ENCODE measurements at regions not wholly inside any gene's neighbourhood (a gene's known extent, or its start where the extent isn't known, plus 50 kb on each side); places are given as distances from the start of the nearest gene placed in this dataset.

DNA sequence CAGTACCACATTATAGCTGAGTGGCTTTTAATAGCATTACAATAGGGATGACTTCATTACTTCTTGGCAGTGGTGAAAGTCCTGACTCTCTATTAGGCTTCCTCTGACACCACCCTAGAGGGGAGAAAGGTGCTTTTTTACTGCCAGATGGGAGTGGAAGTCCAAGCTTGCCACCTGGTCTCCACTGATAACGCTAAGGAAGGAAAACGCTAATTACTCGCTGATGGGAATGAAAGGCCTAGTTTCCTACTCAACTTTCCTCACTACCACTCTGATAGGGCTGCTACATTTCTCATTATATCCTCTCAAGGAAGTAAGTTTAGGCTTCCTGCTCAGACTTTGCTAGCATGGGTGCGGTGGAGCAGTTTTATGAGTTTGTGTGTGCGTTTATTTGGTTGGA, 62.3 kb upstream of the PAGE3 start:
- H3K27me3 Mint-ChIP-seq, result no peaks in the 10 kb centered on the region
- peaks cover 53% of the 10 kb centered on the region for H3K9me3 Mint-ChIP-seq (ENCODE audit: low read depth)
- H3K4me1 Mint-ChIP-seq (ENCODE audit: low read depth), result no peaks in the 10 kb centered on the region
- H3K4me3 Mint-ChIP-seq (ENCODE audit: low read depth), result no peak overlapping the region
- H3K27ac Mint-ChIP-seq, result no peak overlapping the region
- TF ChIP-seq, protein P1, sequence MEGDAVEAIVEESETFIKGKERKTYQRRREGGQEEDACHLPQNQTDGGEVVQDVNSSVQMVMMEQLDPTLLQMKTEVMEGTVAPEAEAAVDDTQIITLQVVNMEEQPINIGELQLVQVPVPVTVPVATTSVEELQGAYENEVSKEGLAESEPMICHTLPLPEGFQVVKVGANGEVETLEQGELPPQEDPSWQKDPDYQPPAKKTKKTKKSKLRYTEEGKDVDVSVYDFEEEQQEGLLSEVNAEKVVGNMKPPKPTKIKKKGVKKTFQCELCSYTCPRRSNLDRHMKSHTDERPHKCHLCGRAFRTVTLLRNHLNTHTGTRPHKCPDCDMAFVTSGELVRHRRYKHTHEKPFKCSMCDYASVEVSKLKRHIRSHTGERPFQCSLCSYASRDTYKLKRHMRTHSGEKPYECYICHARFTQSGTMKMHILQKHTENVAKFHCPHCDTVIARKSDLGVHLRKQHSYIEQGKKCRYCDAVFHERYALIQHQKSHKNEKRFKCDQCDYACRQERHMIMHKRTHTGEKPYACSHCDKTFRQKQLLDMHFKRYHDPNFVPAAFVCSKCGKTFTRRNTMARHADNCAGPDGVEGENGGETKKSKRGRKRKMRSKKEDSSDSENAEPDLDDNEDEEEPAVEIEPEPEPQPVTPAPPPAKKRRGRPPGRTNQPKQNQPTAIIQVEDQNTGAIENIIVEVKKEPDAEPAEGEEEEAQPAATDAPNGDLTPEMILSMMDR (IDR thresholded peaks at IDR 0.05; ENCODE audit: unreplicated experiment), result no peak
- H3K36me3 Mint-ChIP-seq (ENCODE audit: insufficient read depth), result peaks cover 4% of the 10 kb centered on the region
- no peak for DNase-seq (ENCODE audit: low spot score, unreplicated experiment)

DNA sequence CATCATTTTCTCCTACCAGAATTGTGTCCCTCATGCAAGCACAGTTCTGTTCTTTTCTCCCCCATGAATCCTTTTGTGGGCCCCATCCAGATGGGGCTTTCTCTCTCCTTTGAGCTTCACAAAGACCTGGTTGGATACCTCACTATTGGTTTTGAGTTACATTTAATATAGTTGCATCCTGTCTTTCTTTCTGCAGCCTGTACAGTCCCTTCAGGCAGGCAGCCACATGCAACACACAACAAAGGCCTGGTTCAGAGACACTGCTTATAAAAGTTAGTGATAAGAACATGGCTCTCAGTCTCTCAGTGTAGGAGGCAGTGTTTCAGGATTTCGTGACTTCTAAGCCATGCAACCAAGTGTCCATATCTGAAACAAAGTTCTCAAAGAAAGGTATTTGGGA, 70.6 kb upstream of the PAGE3 start:
- no peaks in the 10 kb centered on the region for H3K4me1 Mint-ChIP-seq (ENCODE audit: low read depth)
- no peak overlapping the region for H3K27ac Mint-ChIP-seq
- no peaks in the 10 kb centered on the region for H3K36me3 Mint-ChIP-seq (ENCODE audit: insufficient read depth)
- H3K9me3 Mint-ChIP-seq (ENCODE audit: low read depth), result peaks cover 17% of the 10 kb centered on the region
- H3K4me3 Mint-ChIP-seq (ENCODE audit: low read depth), result no peak overlapping the region
- TF ChIP-seq, protein P1 (IDR thresholded peaks at IDR 0.05; ENCODE audit: unreplicated experiment), result no peak
- no peak for DNase-seq (ENCODE audit: low spot score, unreplicated experiment)
- no peaks in the 10 kb centered on the region for H3K27me3 Mint-ChIP-seq

DNA sequence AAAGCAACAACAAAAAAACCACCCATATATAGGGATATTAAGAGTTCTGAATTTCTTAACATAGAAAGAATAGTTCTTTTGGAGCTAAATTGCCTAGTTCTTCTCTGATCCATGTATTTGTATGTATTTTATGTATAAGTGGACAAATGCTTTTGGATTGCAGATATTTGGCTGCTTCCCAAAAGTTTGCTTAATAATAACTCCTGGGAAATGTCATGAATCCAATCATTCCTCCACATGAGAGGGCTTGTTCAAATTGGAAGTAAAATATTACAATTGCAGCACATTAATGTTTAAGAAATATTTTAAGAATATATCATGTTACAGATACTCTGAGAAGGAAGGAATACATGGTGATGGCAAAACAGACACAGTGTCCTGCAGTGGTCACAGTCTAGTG, 71.5 kb upstream of the PAGE3 start:
- DNase-seq (ENCODE audit: low spot score, unreplicated experiment), result no peak
- Mint-ChIP-seq H3K4me1 (ENCODE audit: low read depth) (no peaks in the 10 kb centered on the region), H3K9me3 (ENCODE audit: low read depth) (peaks cover 19% of the 10 kb centered on the region), H3K4me3 (ENCODE audit: low read depth) (no peak overlapping the region), H3K36me3 (ENCODE audit: insufficient read depth) (no peaks in the 10 kb centered on the region), H3K27me3 (no peaks in the 10 kb centered on the region), H3K27ac (no peak overlapping the region)
- TF ChIP-seq, protein P1 (IDR thresholded peaks at IDR 0.05; ENCODE audit: unreplicated experiment), result no peak

DNA sequence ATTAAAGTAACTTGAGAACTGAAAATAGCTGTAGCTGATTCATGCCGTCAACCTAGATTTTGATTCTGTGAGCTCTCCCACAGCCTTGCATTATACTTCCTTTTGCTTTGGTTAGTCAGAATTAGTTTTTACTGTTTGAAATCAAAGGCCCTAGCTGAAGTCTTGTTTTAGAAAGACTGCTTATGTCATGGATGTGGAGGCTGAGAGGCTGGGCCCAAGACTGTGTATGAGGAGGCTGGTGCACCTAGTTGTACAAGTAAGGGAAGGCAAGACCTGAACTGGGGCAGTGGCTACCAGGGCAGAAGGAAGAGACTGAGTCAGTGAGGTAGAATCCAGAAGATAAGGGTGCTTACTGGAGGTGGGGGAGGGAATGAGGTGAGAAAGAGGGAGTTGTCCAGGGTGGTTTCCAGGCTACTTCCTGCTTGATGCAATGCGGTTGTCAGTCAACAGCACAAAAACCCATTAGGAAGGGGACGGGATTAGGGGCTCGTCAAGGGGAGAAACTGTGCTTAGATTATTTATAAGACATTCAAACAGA, 76.2 kb upstream of the PAGE3 start:
- no peak for DNase-seq (ENCODE audit: low spot score, unreplicated experiment)
- H3K27ac Mint-ChIP-seq, result no peak overlapping the region
- no peaks in the 10 kb centered on the region for H3K27me3 Mint-ChIP-seq
- H3K4me1 Mint-ChIP-seq (ENCODE audit: low read depth), result peaks cover 2% of the 10 kb centered on the region
- H3K4me3 Mint-ChIP-seq (ENCODE audit: low read depth), result no peak overlapping the region
- peaks cover 3% of the 10 kb centered on the region for H3K36me3 Mint-ChIP-seq (ENCODE audit: insufficient read depth)
- TF ChIP-seq, protein P1 (IDR thresholded peaks at IDR 0.05; ENCODE audit: unreplicated experiment), result no peak
- H3K9me3 Mint-ChIP-seq (ENCODE audit: low read depth), result peaks cover 26% of the 10 kb centered on the region

DNA sequence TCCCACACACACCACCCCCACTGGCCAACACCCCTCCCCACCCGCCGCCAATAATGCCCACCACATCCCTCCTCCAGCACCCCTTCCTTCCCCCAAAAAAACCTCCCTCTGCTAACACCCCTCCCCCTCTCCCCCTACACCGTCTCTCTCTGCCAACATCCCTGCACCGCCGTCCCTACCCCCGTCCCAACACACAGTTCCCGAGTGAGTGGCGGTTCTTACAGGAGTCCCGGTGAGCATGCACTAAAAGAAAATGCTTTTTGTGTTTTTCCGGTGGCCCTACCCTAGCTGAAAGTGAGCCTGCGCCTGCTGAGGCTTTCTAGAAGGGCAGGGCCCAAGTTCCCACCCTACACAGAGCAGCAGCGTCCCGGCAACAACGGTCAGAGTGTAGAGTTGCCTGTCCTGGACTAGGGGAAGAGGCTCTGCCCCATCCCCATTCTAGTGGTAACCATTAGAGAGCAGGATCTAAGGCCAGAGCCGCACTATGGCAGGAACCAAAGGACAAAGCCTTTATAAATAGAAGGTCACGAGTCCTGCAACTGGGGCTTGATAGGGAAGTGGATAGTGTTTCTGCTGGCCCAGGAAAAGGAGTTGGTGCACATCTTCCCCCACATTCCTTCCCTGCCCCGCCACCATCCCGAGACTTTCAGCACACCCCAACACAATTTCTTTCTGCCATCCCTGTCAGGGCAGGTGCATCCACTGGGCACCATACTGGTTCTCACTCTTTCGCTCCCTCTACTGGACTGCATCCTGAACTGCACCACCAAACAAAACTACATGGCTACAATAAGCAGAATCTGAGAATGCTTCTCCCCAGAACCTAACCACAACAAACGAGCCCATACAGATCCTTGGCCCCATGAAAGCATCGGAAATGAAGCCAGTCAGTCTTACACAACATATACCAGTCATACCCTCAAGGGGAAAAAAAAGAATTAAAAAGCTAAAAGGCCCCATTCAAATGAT, 78.1 kb upstream of the PAGE3 start:
- peaks cover 2% of the 10 kb centered on the region for H3K4me1 Mint-ChIP-seq (ENCODE audit: low read depth)
- peaks cover 3% of the 10 kb centered on the region for H3K36me3 Mint-ChIP-seq (ENCODE audit: insufficient read depth)
- no peaks in the 10 kb centered on the region for H3K27me3 Mint-ChIP-seq
- H3K9me3 Mint-ChIP-seq (ENCODE audit: low read depth), result peaks cover 26% of the 10 kb centered on the region
- TF ChIP-seq, protein P1 (IDR thresholded peaks at IDR 0.05; ENCODE audit: unreplicated experiment), result peak; percentile 38
- H3K4me3 Mint-ChIP-seq (ENCODE audit: low read depth), result no peak overlapping the region
- no peak for DNase-seq (ENCODE audit: low spot score, unreplicated experiment)
- H3K27ac Mint-ChIP-seq, result no peak overlapping the region

All from progenitor cell of endocrine pancreas (in vitro differentiated cells).